GM12878 (cell line): ENCODE measurements at regions not wholly inside any gene's neighbourhood (a gene's known extent, or its start where the extent isn't known, plus 50 kb on each side); places are given as distances from the start of the nearest gene placed in this dataset.

Experiments
- ATAC-seq: fragments of 200-7000 bp; cut with Tn5 transposase; 3 replicates; pipeline ENCODE4 v1.9.1; 2020; ENCODE audit warnings: mild to moderate bottlenecking, moderate library complexity
- BruUV-seq: library from RNA; stranded (reverse); fragments of 400-500 nt; replicated peaks from 2 replicates; lab custom pipeline; 2021; lab: Mats Ljungman, UMichigan
- CTCF ChIA-PET: fragments of 300-600 bp; sonication (Branson Sonifier 250); formaldehyde crosslinking; extraction: SDS; loops from one replicate; lab custom pipeline; 2021; ENCODE audit warnings: inconsistent platforms; lab: Yijun Ruan, JAX
- POLR2A ChIA-PET: fragments of 350-600 bp; formaldehyde crosslinking; extraction: SDS; loops from one replicate; lab custom pipeline; 2021; ENCODE audit warnings: inconsistent platforms; lab: Charles Lee
- RAD21 ChIA-PET: fragments of 300-600 bp; sonication (Branson Sonifier 250); formaldehyde crosslinking; loops from one replicate; lab custom pipeline; 2023; ENCODE audit warnings: antibody characterized with exemption; ENCODE audit not compliant: unreplicated experiment; lab: Charles Lee
- SMC1A ChIA-PET: fragments of 300-600 bp; sonication (Branson Sonifier 250); formaldehyde crosslinking; loops from one replicate; lab custom pipeline; 2023; ENCODE audit not compliant: unreplicated experiment, uncharacterized antibody; lab: Charles Lee
- DNase-seq: peaks from one replicate; pipeline ENCODE4 v3.0.0-alpha.2; 2011; ENCODE audit warnings: low read depth, low spot score
- FAIRE-seq: peaks from 3 replicates; lab custom pipeline; 2011; peaks lifted over from hg19 to GRCh38; lab: Jason Lieb, UNC
- H2AFZ ChIP-seq: 2 replicates; pipeline ENCODE4 v1.6.0; 2011; ENCODE audit warnings: low read depth, low read length, control low read depth; ENCODE audit not compliant: control insufficient read depth
- H3K27ac ChIP-seq: 2 replicates; pipeline ENCODE4 v1.5.1; 2011; ENCODE audit warnings: control low read depth; ENCODE audit not compliant: control insufficient read depth, insufficient read depth
- H3K27me3 ChIP-seq, 2 experiments: replicated peaks in 1 of 2; 2 replicates each; pipeline versions ENCODE4 v1.6.0 to v1.6.1; 2011; ENCODE audit warnings: low read length in 1 of 2; ENCODE audit not compliant: control insufficient read depth in 2 of 2, insufficient read depth in 2 of 2
- H3K36me3 ChIP-seq, 2 experiments: 2 replicates each; pipeline ENCODE4 v1.5.1; 2011; ENCODE audit warnings: low read length in 1 of 2; ENCODE audit not compliant: control insufficient read depth in 2 of 2, insufficient read depth in 2 of 2
- H3K4me1 ChIP-seq: 2 replicates; pipeline ENCODE4 v1.6.1; 2011; ENCODE audit warnings: mild to moderate bottlenecking, low read length, moderate library complexity, mixed read lengths; ENCODE audit not compliant: control insufficient read depth, insufficient read depth
- H3K4me2 ChIP-seq: 2 replicates; pipeline ENCODE4 v1.6.0; 2011; ENCODE audit warnings: control low read depth; ENCODE audit not compliant: control insufficient read depth, insufficient read depth
- H3K4me3 ChIP-seq: fragments of 200-600 bp; sonication (generic); 2 replicates; pipeline ENCODE4 v1.5.1; 2016
- H3K79me2 ChIP-seq: 2 replicates; pipeline ENCODE4 v1.6.0; 2011; ENCODE audit warnings: low read length; ENCODE audit not compliant: control insufficient read depth, insufficient read depth
- H3K9ac ChIP-seq: 2 replicates; pipeline ENCODE4 v1.8.0; 2011; ENCODE audit warnings: low read length, control low read depth, mixed read lengths; ENCODE audit not compliant: control insufficient read depth, insufficient read depth
- H3K9me3 ChIP-seq: replicated peaks from 3 replicates; pipeline ENCODE4 v1.5.1; 2011; ENCODE audit warnings: mild to moderate bottlenecking, low read length; ENCODE audit not compliant: control insufficient read depth, insufficient read depth
- H4K20me1 ChIP-seq: 2 replicates; pipeline ENCODE4 v1.6.0; 2011; ENCODE audit not compliant: control insufficient read depth, insufficient read depth
- CBFB ChIP-seq: IDR thresholded peaks from 2 replicates; pipeline ENCODE4 v1.6.1; 2016; ENCODE audit warnings: antibody characterized with exemption, low read depth
- E2F8 ChIP-seq: fragments of 450-650 bp; IDR thresholded peaks from 2 replicates; pipeline ENCODE4 v1.6.1; 2018; ENCODE audit warnings: mild to moderate bottlenecking, low read depth, moderate library complexity; ENCODE audit not compliant: partially characterized antibody
- IKZF2 ChIP-seq, 2 experiments: fragments of 450-650 bp; IDR thresholded peaks; 2 replicates each; pipeline ENCODE4 v1.6.1; 2017; ENCODE audit warnings: mild to moderate bottlenecking in 2 of 2, moderate library complexity in 2 of 2
- IRF3 ChIP-seq: fragments of 450-650 bp; IDR thresholded peaks from 2 replicates; pipeline ENCODE4 v1.6.1; 2014; ENCODE audit warnings: mild to moderate bottlenecking
- JUNB ChIP-seq: IDR thresholded peaks from 2 replicates; pipeline ENCODE4 v1.6.1; 2016; ENCODE audit warnings: antibody characterized with exemption, mild to moderate bottlenecking
- PAX8 ChIP-seq: fragments of 450-650 bp; IDR thresholded peaks from 2 replicates; pipeline ENCODE4 v1.6.1; 2017; ENCODE audit warnings: mild to moderate bottlenecking, moderate library complexity
- RELB ChIP-seq: fragments of 450-650 bp; IDR thresholded peaks from 2 replicates; pipeline ENCODE4 v1.6.1; 2017; ENCODE audit warnings: low read depth, mild to moderate bottlenecking, moderate library complexity
- ZNF384 ChIP-seq: IDR thresholded peaks from 2 replicates; pipeline ENCODE4 v1.6.1; 2012; ENCODE audit warnings: low read depth, mild to moderate bottlenecking, low read length, improper control_type of control experiment, borderline replicate concordance
- WGBS: methylation state at CpG from one replicate; pipeline ENCODE4 v1.1.6; 2016; ENCODE audit warnings: low lambda C conversion rate; ENCODE audit not compliant: insufficient replicate concordance, insufficient coverage; ENCODE audit errors: missing lambda C conversion rate; 5-methylcytosine and 5-hydroxymethylcytosine counted together
- in situ Hi-C: fragments of 300-500 bp; cut with MboI; formaldehyde crosslinking; loops from 9 replicates; pipeline ENCODE4 v1.14.3; 2018; ENCODE audit warnings: mixed read lengths
- intact Hi-C: fragments of 100-400 bp; cut with micrococcal nuclease; formaldehyde crosslinking; loops from one replicate; pipeline ENCODE4 v1.14.2; 2022; ENCODE audit not compliant: unreplicated experiment

GRCh38 chr5:7245121-7245651 is 150.8 kb upstream of the ADCY2 start:
- Histone ChIP-seq H3K36me3 (no peaks in the 10 kb centered on the region), H3K4me3 (no peak overlapping the region), H2AFZ (no peak overlapping the region), H3K9me3 (no peaks in the 10 kb centered on the region), H3K27me3 (no peaks in the 10 kb centered on the region; a peak in 1 of 4 replicates), H3K79me2 (no peaks in the 10 kb centered on the region), H3K4me2 (no peak overlapping the region), H3K27ac (no peak overlapping the region), H3K4me1 (no peaks in the 10 kb centered on the region), H3K9ac (no peak overlapping the region), H4K20me1 (no peaks in the 10 kb centered on the region)
- in situ Hi-C loops (no loop called here), intact Hi-C loops (no loop called here)
- no peak for FAIRE-seq
- WGBS = 46% methylated on average over 2 of the region's 2 CpGs
- CTCF ChIA-PET = no interaction called here
- ATAC-seq = no peak
- no peak for DNase-seq
- SMC1A ChIA-PET = no interaction called here
- BruUV-seq = no TSS peak
- POLR2A ChIA-PET = no interaction called here
- TF ChIP-seq RELB (no peak), IKZF2 (IDR thresholded peaks at IDR 0.05) (no peak), JUNB (no peak), E2F8 (no peak), IRF3 (no peak), ZNF384 (no peak), CBFB (no peak), PAX8 (no peak)
- RAD21 ChIA-PET = no interaction called here
